Left lung (tissue), 4 donors: ENCODE measurements at regions not wholly inside any gene's neighbourhood (a gene's known extent, or its start where the extent isn't known, plus 50 kb on each side); places are given as distances from the start of the nearest gene placed in this dataset.

Experiments
- ATAC-seq: fragments of 200-7000 bp; cut with Tn5 transposase; one replicate; pipeline ENCODE4 v1.9.1; 2020; ENCODE audit warnings: moderate library complexity
- DNase-seq, 4 donors: peaks; one replicate each; pipeline ENCODE4 v3.0.0-alpha.2; 2013 to 2020
- H3K27ac ChIP-seq, 2 donors: fragments of 200-600 bp; sonication (generic) in 1 of 2; one replicate each; pipeline versions ENCODE4 v1.5.0 to v1.8.0; 2020 to 2021
- H3K27me3 ChIP-seq, 2 donors: fragments of 200-600 bp; sonication (generic) in 1 of 2; one replicate each; pipeline versions ENCODE4 v1.5.0 to v1.8.0; 2020 to 2021
- H3K36me3 ChIP-seq, 2 donors: fragments of 200-600 bp; sonication (generic) in 1 of 2; one replicate each; pipeline versions ENCODE4 v1.5.0 to v1.8.0; 2020 to 2021
- H3K4me1 ChIP-seq, 2 donors: fragments of 200-600 bp; one replicate each; pipeline ENCODE4 v1.8.0; 2021
- H3K4me3 ChIP-seq, 2 donors: fragments of 200-600 bp; sonication (generic) in 1 of 2; one replicate each; pipeline versions ENCODE4 v1.5.0 to v1.8.0; 2020 to 2021; ENCODE audit warnings: mild to moderate bottlenecking in 1 of 2
- H3K9me3 ChIP-seq, 2 donors: fragments of 200-600 bp; sonication (generic) in 1 of 2; one replicate each; pipeline versions ENCODE4 v1.5.0 to v1.8.0; 2020 to 2021
- CTCF ChIP-seq, 2 donors: fragments of 200-600 bp; sonication (generic) in 1 of 2; IDR thresholded peaks; one replicate each; pipeline versions ENCODE4 v1.5.0 to v1.8.0; 2021; ENCODE audit warnings: antibody characterized with exemption in 2 of 2
- intact Hi-C, 2 donors: fragments of 100-400 bp; cut with DNase I; formaldehyde crosslinking; loops; one replicate each; pipeline versions ENCODE4 v1.11.2 to v1.14.2; 2022
- donor health status: DM: no; HTN: yes; CAD: no.
- donor health status: DM: no; HTN: no; CAD: no.

GRCh38 chr6:105564121-105564902, 161.4 kb upstream of the PREP start:
- no peak for DNase-seq
- TF ChIP-seq CTCF (IDR thresholded peaks at IDR 0.05): no peak
- ATAC-seq: no peak
- intact Hi-C loops: no loop called here
- no peaks in the 10 kb centered on the region for H3K9me3 ChIP-seq
- no peak overlapping the region for H3K27ac ChIP-seq
- no peak overlapping the region for H3K4me3 ChIP-seq
- H3K27me3 ChIP-seq: no peaks in the 10 kb centered on the region
- H3K36me3 ChIP-seq: no peaks in the 10 kb centered on the region
- H3K4me1 ChIP-seq: no peaks in the 10 kb centered on the region

- ATAC-seq (no peak), DNase-seq (no peak)
- no peak for TF ChIP-seq CTCF (IDR thresholded peaks at IDR 0.05)
- Histone ChIP-seq H3K27me3 (no peaks in the 10 kb centered on the region), H3K36me3 (no peaks in the 10 kb centered on the region), H3K27ac (no peak overlapping the region), H3K4me1 (no peaks in the 10 kb centered on the region), H3K9me3 (no peaks in the 10 kb centered on the region), H3K4me3 (no peak overlapping the region)
- intact Hi-C loops: no loop called here
Observed at GRCh38 chr6:105562027-105562426, 159.1 kb upstream of the PREP start.

GRCh38 chr6:105561486-105561885, 158.6 kb upstream of the PREP start:
- Histone ChIP-seq H3K27ac (no peak overlapping the region), H3K4me3 (no peak overlapping the region), H3K27me3 (no peaks in the 10 kb centered on the region), H3K9me3 (no peaks in the 10 kb centered on the region), H3K4me1 (no peaks in the 10 kb centered on the region), H3K36me3 (no peaks in the 10 kb centered on the region)
- no peak for TF ChIP-seq CTCF (IDR thresholded peaks at IDR 0.05)
- ATAC-seq (no peak), DNase-seq (no peak)
- intact Hi-C loops: no loop called here

- H3K9me3 ChIP-seq: peaks cover 0 to 3% of the 10 kb centered on the region in 2 donors
- no peak for DNase-seq
- no peak overlapping the region for H3K27ac ChIP-seq
- H3K27me3 ChIP-seq: no peaks in the 10 kb centered on the region
- no peaks in the 10 kb centered on the region for H3K4me1 ChIP-seq
- intact Hi-C loops: no loop called here
- no peak for ATAC-seq
- no peak overlapping the region for H3K4me3 ChIP-seq
- TF ChIP-seq CTCF (IDR thresholded peaks at IDR 0.05): no peak
- no peaks in the 10 kb centered on the region for H3K36me3 ChIP-seq
Observed at GRCh38 chr6:105560611-105561066, 157.8 kb upstream of the PREP start.

GRCh38 chr6:105557291-105557690, 154.4 kb upstream of the PREP start:
- Histone ChIP-seq H3K36me3 (no peaks in the 10 kb centered on the region), H3K27ac (no peak overlapping the region)
- TF ChIP-seq CTCF (IDR thresholded peaks at IDR 0.05): no peak

More at GRCh38 chr6:105557291-105557690, 154.4 kb upstream of the PREP start:
- Histone ChIP-seq H3K4me1 (no peaks in the 10 kb centered on the region), H3K27me3 (no peaks in the 10 kb centered on the region), H3K9me3 (peaks cover 0 to 3% of the 10 kb centered on the region in 2 donors), H3K4me3 (no peak overlapping the region)
- ATAC-seq: no peak
- intact Hi-C loops: no loop called here
- no peak for DNase-seq
